B cell (primary cell): ENCODE measurements at regions not wholly inside any gene's neighbourhood (a gene's known extent, or its start where the extent isn't known, plus 50 kb on each side); places are given as distances from the start of the nearest gene placed in this dataset.
"Not testable (repeated sequence)": the region's sequence is repeated elsewhere in the genome, so short reads cannot be mapped to it uniquely, and the experiment has no call there.

Source experiments
- ATAC-seq: fragments of 200-7000 bp; cut with Tn5 transposase; one replicate; pipeline ENCODE4 v1.10.0; 2021; ENCODE audit warnings: low read depth, mild to moderate bottlenecking, moderate number of reproducible peaks, moderate library complexity
- CTCF ChIA-PET: fragments of 350-600 bp; sonication (Branson Sonifier 250); formaldehyde crosslinking; loops from one replicate; lab custom pipeline; 2021; ENCODE audit warnings: antibody characterized with exemption, inconsistent platforms; lab: Charles Lee
- POLR2A ChIA-PET: fragments of 350-600 bp; sonication (Branson Sonifier 250); formaldehyde crosslinking; loops from one replicate; lab custom pipeline; 2021; ENCODE audit warnings: antibody characterized with exemption; lab: Charles Lee
- DNase-seq: peaks from one replicate; pipeline ENCODE4 v3.0.0; 2013
- H2AFZ ChIP-seq: 2 replicates; pipeline ENCODE4 v1.6.1; 2012; ENCODE audit warnings: mild to moderate bottlenecking, low read depth, low read length; ENCODE audit not compliant: insufficient read depth, poor library complexity, severe bottlenecking
- H3K27ac ChIP-seq, 2 donors: 1 replicate in 1 of 2; 2 replicates in 1 of 2; pipeline ENCODE4 v1.5.1; 2012 to 2013; ENCODE audit warnings: low read length in 2 of 2, mild to moderate bottlenecking in 2 of 2, moderate library complexity in 1 of 2
- H3K27me3 ChIP-seq, 4 experiments: fragments of 200-600 bp in 1 of 4; sonication (generic) in 1 of 4; replicated peaks in 1 of 4; 1 replicate in 2 of 4; 2 replicates in 2 of 4; pipeline versions ENCODE4 v1.6.1 to v1.7.0; 2013 to 2016; ENCODE audit warnings: low read length in 3 of 4, mild to moderate bottlenecking in 2 of 4, mixed read lengths in 1 of 4, moderate library complexity in 1 of 4; ENCODE audit not compliant: insufficient read depth in 4 of 4, control insufficient read depth in 3 of 4; ENCODE audit errors: control extremely low read depth in 1 of 4
- H3K36me3 ChIP-seq, 2 experiments: replicated peaks in 1 of 2; 1 replicate in 1 of 2; 2 replicates in 1 of 2; pipeline versions ENCODE4 v1.6.1 to v1.7.1; 2013; ENCODE audit warnings: low read length in 1 of 2; ENCODE audit not compliant: insufficient read depth in 2 of 2, control insufficient read depth in 1 of 2; ENCODE audit errors: control extremely low read depth in 1 of 2, extremely low read depth in 1 of 2
- H3K4me1 ChIP-seq, 2 donors: fragments of 200-600 bp in 1 of 2; sonication (generic) in 1 of 2; 1 replicate in 1 of 2; 2 replicates in 1 of 2; pipeline versions ENCODE4 v1.5.1 to v1.6.1; 2013 to 2017; ENCODE audit warnings: low read length in 2 of 2; ENCODE audit not compliant: control insufficient read depth in 2 of 2, insufficient read depth in 2 of 2
- H3K4me2 ChIP-seq: replicated peaks from 2 replicates; pipeline ENCODE3; 2012; ENCODE audit warnings: mild to moderate bottlenecking, low read depth, low read length; ENCODE audit not compliant: poor library complexity, severe bottlenecking
- H3K4me3 ChIP-seq, 5 experiments: fragments of 200-600 bp in 1 of 5; sonication (generic) in 1 of 5; 1 replicate in 3 of 5; 2 replicates in 2 of 5; pipeline versions ENCODE4 v1.5.1 to v1.7.0; 2011 to 2016; ENCODE audit warnings: low read length in 4 of 5, mild to moderate bottlenecking in 4 of 5, low read depth in 2 of 5, control low read depth in 1 of 5, moderate library complexity in 1 of 5; ENCODE audit not compliant: insufficient read depth in 1 of 5; ENCODE audit errors: control extremely low read depth in 1 of 5, extremely low read depth in 1 of 5
- H3K79me2 ChIP-seq: fragments of 200-600 bp; sonication (generic); one replicate; pipeline ENCODE4 v1.6.0; 2016; ENCODE audit warnings: low read length; ENCODE audit not compliant: control insufficient read depth, insufficient read depth
- H3K9ac ChIP-seq: fragments of 200-600 bp; sonication (generic); 2 replicates; pipeline ENCODE4 v1.6.1; 2017; ENCODE audit warnings: mild to moderate bottlenecking, low read length, moderate library complexity
- H3K9me3 ChIP-seq, 3 donors: one replicate each; pipeline versions ENCODE4 v1.6.1 to v1.7.1; 2013; ENCODE audit warnings: low read length in 2 of 3; ENCODE audit not compliant: control insufficient read depth in 2 of 3, insufficient read depth in 1 of 3; ENCODE audit errors: control extremely low read depth in 1 of 3
- H4K20me1 ChIP-seq: 2 replicates; pipeline ENCODE4 v1.6.0; 2012; ENCODE audit warnings: mild to moderate bottlenecking, low read length; ENCODE audit not compliant: insufficient read depth, control insufficient read depth, poor library complexity, severe bottlenecking
- H3K27ac Mint-ChIP-seq: one replicate; pipeline ENCODE4 v1.8.0; 2021; ENCODE audit warnings: mixed read lengths
- H3K27me3 Mint-ChIP-seq: one replicate; pipeline ENCODE4 v1.8.0; 2021; ENCODE audit warnings: mixed read lengths
- H3K4me1 Mint-ChIP-seq: one replicate; pipeline ENCODE4 v1.8.0; 2021; ENCODE audit warnings: mixed read lengths
- H3K4me3 Mint-ChIP-seq: one replicate; pipeline ENCODE4 v1.8.0; 2021; ENCODE audit warnings: mixed read lengths
- H3K9me3 Mint-ChIP-seq: one replicate; pipeline ENCODE4 v1.8.0; 2022; ENCODE audit warnings: mixed read lengths; ENCODE audit not compliant: insufficient read depth
- EZH2 ChIP-seq: IDR thresholded peaks from 2 replicates; pipeline ENCODE4 v1.6.1; 2012; ENCODE audit warnings: borderline replicate concordance, low read depth, mild to moderate bottlenecking, moderate library complexity, low read length; ENCODE audit not compliant: insufficient read depth, poor library complexity, severe bottlenecking
- WGBS: methylation state at CpG from one replicate; pipeline ENCODE4 v1.1.5; 2013; ENCODE audit warnings: missing lambda C conversion rate; ENCODE audit not compliant: insufficient coverage; 5-methylcytosine and 5-hydroxymethylcytosine counted together
- intact Hi-C: fragments of 100-400 bp; cut with micrococcal nuclease; formaldehyde crosslinking; loops from one replicate; pipeline ENCODE4 v1.10.0; 2022
- TF ChIP-seq, protein P1 (sequence below): fragments of 200-600 bp; IDR thresholded peaks from one replicate; pipeline ENCODE4 v1.8.0; 2022; ENCODE audit warnings: antibody characterized with exemption, mild to moderate bottlenecking

DNA sequence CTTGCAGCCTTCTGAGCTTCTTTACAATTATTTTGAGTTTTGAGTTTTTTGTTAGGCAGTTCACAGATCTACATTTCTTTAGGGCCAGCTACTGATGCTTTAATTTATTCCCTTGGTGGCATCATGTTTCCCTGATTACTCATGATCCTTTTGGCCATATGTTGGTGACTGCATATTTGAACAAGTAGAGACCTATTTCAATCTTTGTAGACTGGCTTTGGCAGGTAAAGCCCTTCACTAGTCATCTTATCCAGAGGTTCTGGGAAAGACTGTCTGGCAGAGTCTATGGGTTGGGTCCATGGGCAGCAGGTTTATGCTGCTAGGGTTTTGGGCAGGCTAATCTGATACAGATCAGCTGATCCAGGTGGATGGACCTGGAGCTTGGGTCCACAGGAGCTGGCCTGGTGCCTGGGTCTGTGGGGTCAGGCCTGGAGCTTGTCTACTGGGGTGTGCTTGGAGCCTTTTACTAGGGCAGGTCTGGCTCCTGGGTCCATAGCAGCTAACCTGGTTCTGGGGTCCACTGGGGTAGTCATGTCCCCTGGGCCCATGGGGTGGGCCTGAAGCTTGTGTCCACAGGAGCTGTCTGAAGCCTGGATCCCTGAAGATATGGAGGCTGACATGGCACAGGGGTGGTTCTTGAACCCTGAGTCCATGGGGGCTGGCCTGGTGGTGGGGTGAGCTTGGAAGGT lies 72.7 kb downstream of the GPR85 start:
- Histone ChIP-seq H3K27me3 (peaks cover 0 to 2% (median 0%) of the 10 kb centered on the region in 4 experiments), H4K20me1 (no peaks in the 10 kb centered on the region), H3K4me1 (no peaks in the 10 kb centered on the region), H3K4me2 (no peak overlapping the region), H2AFZ (no peak overlapping the region), H3K9me3 (no peaks in the 10 kb centered on the region), H3K79me2 (no peaks in the 10 kb centered on the region), H3K9ac (no peak overlapping the region), H3K36me3 (no peaks in the 10 kb centered on the region), H3K4me3 (no peak overlapping the region), H3K27ac (no peak overlapping the region)
- Mint-ChIP-seq H3K27me3 (no peaks in the 10 kb centered on the region), H3K27ac (no peak overlapping the region), H3K4me1 (no peaks in the 10 kb centered on the region), H3K9me3 (peaks cover 7% of the 10 kb centered on the region), H3K4me3 (no peak overlapping the region)
- CTCF ChIA-PET = interaction anchor here (0.9 kb wide), 1 partner anchor 407 kb away, joined by 6 read pairs; no protein-coding TSS in a partner anchor
- TF ChIP-seq, protein P1, sequence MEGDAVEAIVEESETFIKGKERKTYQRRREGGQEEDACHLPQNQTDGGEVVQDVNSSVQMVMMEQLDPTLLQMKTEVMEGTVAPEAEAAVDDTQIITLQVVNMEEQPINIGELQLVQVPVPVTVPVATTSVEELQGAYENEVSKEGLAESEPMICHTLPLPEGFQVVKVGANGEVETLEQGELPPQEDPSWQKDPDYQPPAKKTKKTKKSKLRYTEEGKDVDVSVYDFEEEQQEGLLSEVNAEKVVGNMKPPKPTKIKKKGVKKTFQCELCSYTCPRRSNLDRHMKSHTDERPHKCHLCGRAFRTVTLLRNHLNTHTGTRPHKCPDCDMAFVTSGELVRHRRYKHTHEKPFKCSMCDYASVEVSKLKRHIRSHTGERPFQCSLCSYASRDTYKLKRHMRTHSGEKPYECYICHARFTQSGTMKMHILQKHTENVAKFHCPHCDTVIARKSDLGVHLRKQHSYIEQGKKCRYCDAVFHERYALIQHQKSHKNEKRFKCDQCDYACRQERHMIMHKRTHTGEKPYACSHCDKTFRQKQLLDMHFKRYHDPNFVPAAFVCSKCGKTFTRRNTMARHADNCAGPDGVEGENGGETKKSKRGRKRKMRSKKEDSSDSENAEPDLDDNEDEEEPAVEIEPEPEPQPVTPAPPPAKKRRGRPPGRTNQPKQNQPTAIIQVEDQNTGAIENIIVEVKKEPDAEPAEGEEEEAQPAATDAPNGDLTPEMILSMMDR = no peak
- TF ChIP-seq EZH2 = no peak
- DNase-seq = no peak
- no peak for ATAC-seq
- intact Hi-C loops = no loop called here
- POLR2A ChIA-PET = no interaction called here

DNA sequence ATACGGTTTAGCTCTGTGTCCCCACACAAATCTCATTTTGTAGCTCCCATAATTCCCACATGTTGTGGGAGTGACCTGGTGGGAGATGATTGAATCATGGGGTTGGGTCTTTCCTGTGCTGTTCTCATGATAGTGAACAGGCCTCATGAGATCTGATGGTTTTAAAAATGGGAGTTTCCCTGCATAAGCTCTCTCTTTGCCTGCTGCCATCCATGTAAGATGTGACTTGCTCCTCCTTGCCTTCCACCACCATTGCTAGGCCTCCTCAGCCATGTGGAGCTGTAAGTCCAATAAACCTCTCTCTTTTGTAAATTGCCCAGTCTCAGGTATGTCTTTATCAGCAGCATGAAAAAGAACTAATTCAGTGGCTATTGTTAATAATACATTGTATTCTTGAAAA lies 73.8 kb downstream of the GPR85 start:
- H3K27me3 Mint-ChIP-seq, H3K9ac ChIP-seq, H3K9me3 Mint-ChIP-seq, H3K4me3 ChIP-seq, H3K27me3 ChIP-seq, H3K79me2 ChIP-seq, ATAC-seq, H2AFZ ChIP-seq, H3K27ac ChIP-seq, H4K20me1 ChIP-seq, H3K36me3 ChIP-seq, H3K27ac Mint-ChIP-seq, H3K9me3 ChIP-seq, POLR2A ChIA-PET, intact Hi-C loops, DNase-seq, CTCF ChIA-PET, H3K4me1 Mint-ChIP-seq, H3K4me1 ChIP-seq, H3K4me3 Mint-ChIP-seq, H3K4me2 ChIP-seq: not testable (repeated sequence)
- WGBS = no CpG with 5 or more reads among the region's 1 CpG
